ENCODE measurements at regions not wholly inside any gene's neighbourhood (a gene's known extent, or its start where the extent isn't known, plus 50 kb on each side); places are given as distances from the start of the nearest gene placed in this dataset.

DNA sequence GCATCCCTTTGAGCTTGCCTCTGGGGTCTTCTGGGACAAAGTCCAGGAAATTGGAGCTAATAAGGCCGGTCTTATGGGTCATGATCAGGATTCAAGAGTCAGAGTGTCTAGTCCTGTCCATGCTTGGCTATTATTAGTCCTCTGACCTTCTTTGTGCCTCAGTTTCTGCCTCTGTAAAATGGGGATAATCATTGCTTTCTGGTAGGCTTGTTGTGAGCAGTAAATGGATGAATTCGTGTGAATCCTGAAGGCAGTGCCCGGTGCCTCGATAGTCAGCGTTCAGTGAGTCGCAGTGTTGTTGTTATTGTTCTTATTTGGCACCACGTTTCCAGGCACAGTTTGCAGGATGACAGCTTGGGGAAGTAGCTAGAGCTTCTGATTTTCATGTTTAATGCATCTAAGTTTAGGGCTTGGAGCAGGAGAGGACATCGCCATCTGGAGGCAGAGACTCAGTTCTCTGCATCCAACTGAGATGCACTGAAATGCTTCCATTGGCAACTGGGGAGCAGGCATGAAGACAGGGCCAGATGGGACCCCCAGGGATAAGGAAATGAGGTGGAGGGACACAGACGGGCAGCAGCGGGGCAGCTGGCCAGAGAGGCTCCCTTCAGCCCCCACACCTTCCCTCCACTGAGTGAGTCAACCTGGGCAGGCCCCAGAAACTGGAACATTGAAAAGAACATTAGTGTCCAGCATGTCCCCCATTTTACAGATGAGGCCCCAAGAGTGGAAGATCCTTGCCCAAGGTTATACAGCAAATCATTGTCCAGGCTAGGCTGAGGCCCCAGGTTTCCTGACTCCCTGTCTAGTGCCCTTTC lies 160.3 kb downstream of the PTPRU start:
- H3K27ac Mint-ChIP-seq (ENCODE audit: low read depth), result no peak overlapping the region
- peaks cover 1% of the 10 kb centered on the region for H3K36me3 Mint-ChIP-seq (ENCODE audit: insufficient read depth)
- no peak overlapping the region for H3K4me3 Mint-ChIP-seq
- no peaks in the 10 kb centered on the region for H3K4me1 Mint-ChIP-seq
- ATAC-seq (replicated peaks; ENCODE audit: extremely low read depth, poor library complexity, severe bottlenecking) (no peak), DNase-seq (ENCODE audit: low spot score in 2 of 2) (no peak)
- H3K27me3 Mint-ChIP-seq, result peaks cover 58% of the 10 kb centered on the region
- no peaks in the 10 kb centered on the region for H3K9me3 Mint-ChIP-seq

- DNase-seq (ENCODE audit: low spot score in 2 of 2) (no peak), ATAC-seq (replicated peaks; ENCODE audit: extremely low read depth, poor library complexity, severe bottlenecking) (no peak)
- Mint-ChIP-seq H3K27me3 (peaks cover 66% of the 10 kb centered on the region), H3K9me3 (no peaks in the 10 kb centered on the region), H3K36me3 (ENCODE audit: insufficient read depth) (peaks cover 1% of the 10 kb centered on the region), H3K4me3 (no peak overlapping the region), H3K4me1 (no peaks in the 10 kb centered on the region), H3K27ac (ENCODE audit: low read depth) (no peak overlapping the region)
Measured at GRCh38 chr1:29395736-29396437, 159.6 kb downstream of the PTPRU start.

- no peak for ATAC-seq (replicated peaks; ENCODE audit: extremely low read depth, poor library complexity, severe bottlenecking)
- Mint-ChIP-seq H3K36me3 (ENCODE audit: insufficient read depth) (peaks cover 1% of the 10 kb centered on the region), H3K9me3 (no peaks in the 10 kb centered on the region), H3K4me1 (no peaks in the 10 kb centered on the region), H3K27ac (ENCODE audit: low read depth) (no peak overlapping the region), H3K4me3 (no peak overlapping the region), H3K27me3 (peaks cover 76% of the 10 kb centered on the region)
- no peak for DNase-seq (ENCODE audit: low spot score in 2 of 2)
Measured at GRCh38 chr1:29394521-29395225, 158.4 kb downstream of the PTPRU start.

DNA sequence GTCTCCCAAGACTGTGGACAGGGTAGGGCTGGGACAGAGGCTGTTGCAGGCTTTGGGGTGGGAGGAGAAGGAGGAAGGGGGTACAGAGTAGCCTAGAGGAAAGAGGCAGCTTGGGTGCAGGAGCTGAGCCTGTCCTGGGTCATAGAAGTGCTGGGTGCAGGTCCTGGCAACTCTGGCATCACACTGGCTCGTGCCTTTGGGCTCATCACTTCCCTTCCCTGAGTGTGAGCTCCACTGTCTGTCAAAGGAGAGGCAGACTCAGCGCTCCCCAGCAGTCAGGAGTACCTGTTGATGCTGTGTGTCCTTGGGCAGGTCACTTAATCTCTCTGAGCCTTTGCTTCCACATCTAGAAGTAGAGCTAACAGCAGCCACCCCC lies 157.1 kb downstream of the PTPRU start:
- H3K4me3 Mint-ChIP-seq, result no peak overlapping the region
- peaks cover 1% of the 10 kb centered on the region for H3K36me3 Mint-ChIP-seq (ENCODE audit: insufficient read depth)
- no peaks in the 10 kb centered on the region for H3K4me1 Mint-ChIP-seq
- ATAC-seq (replicated peaks; ENCODE audit: extremely low read depth, poor library complexity, severe bottlenecking) (no peak), DNase-seq (ENCODE audit: low spot score in 2 of 2) (no peak)
- H3K27me3 Mint-ChIP-seq, result peaks cover 80% of the 10 kb centered on the region
- no peaks in the 10 kb centered on the region for H3K9me3 Mint-ChIP-seq
- no peak overlapping the region for H3K27ac Mint-ChIP-seq (ENCODE audit: low read depth)

- Mint-ChIP-seq H3K36me3 (ENCODE audit: insufficient read depth) (peaks cover 1% of the 10 kb centered on the region), H3K9me3 (no peaks in the 10 kb centered on the region), H3K27me3 (peaks cover 83% of the 10 kb centered on the region), H3K4me1 (no peaks in the 10 kb centered on the region), H3K27ac (ENCODE audit: low read depth) (no peak overlapping the region), H3K4me3 (no peak overlapping the region)
- DNase-seq (ENCODE audit: low spot score in 2 of 2) (no peak), ATAC-seq (replicated peaks; ENCODE audit: extremely low read depth, poor library complexity, severe bottlenecking) (no peak)
Measured at GRCh38 chr1:29392486-29393450, 156.4 kb downstream of the PTPRU start.

GRCh38 chr1:29392036-29392435 lies 155.7 kb downstream of the PTPRU start:
- Mint-ChIP-seq H3K4me1 (no peaks in the 10 kb centered on the region), H3K9me3 (no peaks in the 10 kb centered on the region), H3K27me3 (peaks cover 83% of the 10 kb centered on the region), H3K4me3 (no peak overlapping the region), H3K27ac (ENCODE audit: low read depth) (no peak overlapping the region), H3K36me3 (ENCODE audit: insufficient read depth) (peaks cover 1% of the 10 kb centered on the region)
- ATAC-seq (replicated peaks; ENCODE audit: extremely low read depth, poor library complexity, severe bottlenecking), result no peak
- no peak for DNase-seq (ENCODE audit: low spot score in 2 of 2)

- H3K9me3 Mint-ChIP-seq, result no peaks in the 10 kb centered on the region
- no peaks in the 10 kb centered on the region for H3K4me1 Mint-ChIP-seq
- no peak overlapping the region for H3K27ac Mint-ChIP-seq (ENCODE audit: low read depth)
- no peak for DNase-seq (ENCODE audit: low spot score in 2 of 2)
- H3K36me3 Mint-ChIP-seq (ENCODE audit: insufficient read depth), result peaks cover 1% of the 10 kb centered on the region
- no peak for ATAC-seq (replicated peaks; ENCODE audit: extremely low read depth, poor library complexity, severe bottlenecking)
- H3K4me3 Mint-ChIP-seq, result no peak overlapping the region
- H3K27me3 Mint-ChIP-seq, result peaks cover 82% of the 10 kb centered on the region
Measured at GRCh38 chr1:29391362-29391880, 155.1 kb downstream of the PTPRU start.

GRCh38 chr1:29390491-29391361 lies 154.4 kb downstream of the PTPRU start:
- H3K4me1 Mint-ChIP-seq, result no peaks in the 10 kb centered on the region
- H3K36me3 Mint-ChIP-seq (ENCODE audit: insufficient read depth), result peaks cover 1% of the 10 kb centered on the region
- peaks cover 75% of the 10 kb centered on the region for H3K27me3 Mint-ChIP-seq
- H3K9me3 Mint-ChIP-seq, result no peaks in the 10 kb centered on the region
- H3K27ac Mint-ChIP-seq (ENCODE audit: low read depth), result no peak overlapping the region
- no peak overlapping the region for H3K4me3 Mint-ChIP-seq
- ATAC-seq (replicated peaks; ENCODE audit: extremely low read depth, poor library complexity, severe bottlenecking) (no peak), DNase-seq (ENCODE audit: low spot score in 2 of 2) (no peak)

- H3K9me3 Mint-ChIP-seq, result no peaks in the 10 kb centered on the region
- no peaks in the 10 kb centered on the region for H3K4me1 Mint-ChIP-seq
- no peaks in the 10 kb centered on the region for H3K36me3 Mint-ChIP-seq (ENCODE audit: insufficient read depth)
- ATAC-seq (replicated peaks; ENCODE audit: extremely low read depth, poor library complexity, severe bottlenecking), result no peak
- no peak for DNase-seq (ENCODE audit: low spot score in 2 of 2)
- no peak overlapping the region for H3K4me3 Mint-ChIP-seq
- H3K27ac Mint-ChIP-seq (ENCODE audit: low read depth), result no peak overlapping the region
- H3K27me3 Mint-ChIP-seq, result peaks cover 69% of the 10 kb centered on the region
Measured at GRCh38 chr1:29390075-29390474, 153.8 kb downstream of the PTPRU start.

DNA sequence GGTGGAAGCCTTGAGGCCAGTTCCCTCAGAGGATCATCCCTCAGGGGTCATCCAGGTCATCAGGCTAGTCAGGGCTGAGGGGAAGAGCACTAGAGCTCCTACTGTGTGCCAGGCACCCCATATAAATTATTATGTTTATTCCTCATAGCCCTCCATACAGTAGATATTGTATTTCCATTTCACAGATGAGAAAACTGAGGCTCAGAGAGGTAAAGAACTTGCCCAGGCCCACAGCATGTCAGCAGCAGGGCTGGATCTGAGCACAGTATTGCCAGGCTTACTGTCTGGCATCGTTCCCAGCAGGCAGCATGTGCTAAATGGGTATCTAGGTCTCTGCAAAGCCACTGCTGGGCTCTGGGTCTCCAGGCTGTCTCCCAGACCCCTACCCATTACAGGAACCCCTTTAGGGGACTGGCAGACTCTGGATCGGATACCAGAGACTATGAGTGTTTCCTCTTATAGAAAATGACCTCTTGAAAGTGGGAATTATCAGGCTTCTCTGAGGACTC lies 153.3 kb downstream of the PTPRU start:
- no peak for DNase-seq (ENCODE audit: low spot score in 2 of 2)
- no peak for ATAC-seq (replicated peaks; ENCODE audit: extremely low read depth, poor library complexity, severe bottlenecking)
- peaks cover 69% of the 10 kb centered on the region for H3K27me3 Mint-ChIP-seq
- H3K4me1 Mint-ChIP-seq, result no peaks in the 10 kb centered on the region
- no peak overlapping the region for H3K27ac Mint-ChIP-seq (ENCODE audit: low read depth)
- no peaks in the 10 kb centered on the region for H3K9me3 Mint-ChIP-seq
- H3K4me3 Mint-ChIP-seq, result no peak overlapping the region
- H3K36me3 Mint-ChIP-seq (ENCODE audit: insufficient read depth), result no peaks in the 10 kb centered on the region

GRCh38 chr1:29388884-29389283 lies 152.6 kb downstream of the PTPRU start:
- Mint-ChIP-seq H3K4me1 (no peaks in the 10 kb centered on the region), H3K27me3 (peaks cover 71% of the 10 kb centered on the region), H3K4me3 (no peak overlapping the region), H3K9me3 (no peaks in the 10 kb centered on the region), H3K27ac (ENCODE audit: low read depth) (no peak overlapping the region), H3K36me3 (ENCODE audit: insufficient read depth) (no peaks in the 10 kb centered on the region)
- ATAC-seq (replicated peaks; ENCODE audit: extremely low read depth, poor library complexity, severe bottlenecking) (no peak), DNase-seq (ENCODE audit: low spot score in 2 of 2) (no peak)
